Stimulated activated CD4-positive, alpha-beta T cell treated with anti-CD3 and anti-CD28 coated beads, TNF-alpha, amount 100 ng/mL, for 48 hours (primary cell): ENCODE measurements at regions not wholly inside any gene's neighbourhood (a gene's known extent, or its start where the extent isn't known, plus 50 kb on each side); places are given as distances from the start of the nearest gene placed in this dataset.

ENCODE experiments used
- DNase-seq, 3 donors: peaks; one replicate each; pipeline ENCODE4 v3.0.0-alpha.2; 2020; ENCODE audit warnings: low read depth in 3 of 3

- no peak for DNase-seq
Measured at GRCh38 chr12:46451276-46452021, 78.9 kb upstream of the SLC38A2 start.

- no peak for DNase-seq
Measured at GRCh38 chr12:46450279-46450748, 77.7 kb upstream of the SLC38A2 start.

- DNase-seq: no peak
Measured at GRCh38 chr12:46449856-46450255, 77.3 kb upstream of the SLC38A2 start.

DNA sequence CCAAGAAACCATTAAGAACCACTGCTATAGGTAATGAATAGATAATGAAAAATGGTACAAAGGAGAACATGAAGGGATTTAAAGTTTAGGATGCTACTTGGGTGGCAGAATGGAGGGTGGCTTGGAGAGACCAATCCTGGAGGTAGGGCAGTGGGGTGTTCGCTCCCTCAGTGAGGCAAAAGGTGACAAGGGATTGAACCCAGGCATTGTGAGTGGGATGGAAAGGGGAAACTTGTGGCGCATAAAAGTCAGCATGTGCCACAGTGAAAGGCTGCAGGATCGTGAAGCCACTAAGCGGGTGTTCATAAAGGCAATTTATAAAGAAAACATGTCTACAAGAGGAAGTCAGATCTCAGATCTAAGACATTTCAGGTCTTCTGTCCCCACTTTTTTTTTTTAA is 76.7 kb upstream of the SLC38A2 start:
- DNase-seq: no peak

GRCh38 chr12:46446645-46447044 is 74.1 kb upstream of the SLC38A2 start:
- DNase-seq: no peak

DNA sequence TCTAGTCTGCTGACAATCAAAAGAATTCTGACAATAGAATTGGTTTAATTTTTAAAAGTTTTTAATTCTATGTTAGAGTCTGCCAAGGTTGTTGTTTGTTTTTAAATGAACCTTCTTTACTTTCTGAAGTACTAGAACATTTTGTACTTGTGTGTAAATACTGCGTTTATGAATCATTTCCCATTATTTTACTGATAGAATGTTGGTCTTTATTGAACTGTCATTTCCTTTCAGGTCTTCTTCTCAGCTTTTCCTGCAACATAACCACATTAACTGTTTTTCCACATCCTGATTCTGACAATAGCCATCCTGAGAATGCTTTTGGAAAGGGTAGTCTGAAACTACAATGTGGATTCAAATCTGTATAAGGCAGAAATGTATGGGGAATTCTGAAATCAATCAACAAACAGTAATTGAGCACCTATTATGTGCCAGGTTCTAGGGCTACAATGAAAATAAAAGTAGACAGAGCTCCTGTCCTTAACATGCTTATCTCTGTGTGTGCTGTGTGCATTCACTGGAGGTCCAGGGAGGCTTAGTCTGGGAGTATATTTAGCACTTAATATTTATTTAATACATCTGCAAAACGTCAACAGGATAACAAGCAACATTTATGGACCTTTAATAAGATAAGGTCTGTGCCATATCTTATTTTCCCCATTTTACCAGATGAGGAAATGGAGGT is 73.1 kb upstream of the SLC38A2 start:
- DNase-seq: no peak

- DNase-seq: no peak
Measured at GRCh38 chr12:46445093-46445492, 72.5 kb upstream of the SLC38A2 start.

- no peak for DNase-seq
Measured at GRCh38 chr12:46443594-46444263, 71.2 kb upstream of the SLC38A2 start.

GRCh38 chr12:46442738-46443137 is 70.2 kb upstream of the SLC38A2 start:
- DNase-seq: no peak

- DNase-seq: no peak
Measured at GRCh38 chr12:46442239-46442638, 69.7 kb upstream of the SLC38A2 start.

DNA sequence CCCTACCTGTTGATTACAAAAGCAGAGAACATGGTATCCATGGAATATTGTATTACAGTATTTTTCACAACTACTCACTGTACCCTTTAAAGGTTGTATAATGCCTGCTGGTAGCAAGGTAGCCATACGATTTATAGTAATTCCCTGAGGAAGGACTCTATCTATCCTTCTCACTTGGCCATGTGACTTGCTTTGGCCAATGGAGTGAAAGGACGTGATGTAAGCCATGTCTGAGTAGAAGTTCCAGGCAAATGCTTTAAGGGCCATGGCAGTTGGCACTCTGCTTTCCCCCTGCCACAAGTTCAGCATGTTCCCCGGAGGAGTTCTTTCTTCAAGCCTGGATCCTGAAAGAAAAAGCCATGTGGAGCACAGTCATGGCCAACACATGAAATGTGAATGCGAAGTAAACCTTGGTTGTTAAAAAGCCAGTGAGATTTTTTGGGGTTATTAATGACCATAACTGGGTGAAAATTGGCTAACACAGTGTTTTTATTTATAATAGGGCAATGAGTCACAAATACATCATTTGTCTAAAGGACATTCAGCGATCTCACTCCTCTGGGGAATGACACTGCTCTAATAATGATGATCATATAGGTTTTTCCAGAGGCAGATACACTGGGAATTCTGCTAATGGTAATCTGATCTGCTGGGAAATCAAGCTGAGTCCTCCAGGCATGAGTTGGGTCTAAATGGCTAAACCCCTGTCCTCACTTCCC is 67.4 kb upstream of the SLC38A2 start:
- DNase-seq: no peak

GRCh38 chr12:46438719-46439319 is 66.2 kb upstream of the SLC38A2 start:
- DNase-seq: no peak

DNA sequence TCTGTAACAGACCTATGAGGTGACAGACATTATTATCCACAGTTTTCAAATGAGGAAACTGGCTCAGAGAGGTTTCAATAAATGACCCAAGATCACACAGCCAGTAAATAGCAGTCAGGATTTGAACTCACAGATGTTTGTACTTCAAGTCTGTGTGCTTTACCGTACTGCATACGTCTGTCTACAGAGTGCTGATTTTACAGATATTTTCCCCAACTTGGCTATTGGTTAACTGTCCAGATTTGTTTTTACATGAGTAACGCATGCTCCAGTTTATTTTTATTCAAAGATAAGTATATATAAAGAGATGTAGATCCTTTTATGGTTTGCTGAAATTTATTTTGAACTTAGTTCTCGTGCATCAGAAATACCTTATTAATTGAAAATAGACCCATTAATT is 65.7 kb upstream of the SLC38A2 start:
- DNase-seq: no peak

GRCh38 chr12:46437469-46437868 is 64.9 kb upstream of the SLC38A2 start:
- no peak for DNase-seq

GRCh38 chr12:46436747-46437146 is 64.2 kb upstream of the SLC38A2 start:
- no peak for DNase-seq

GRCh38 chr12:46435625-46436024 is 63.1 kb upstream of the SLC38A2 start:
- no peak for DNase-seq

DNA sequence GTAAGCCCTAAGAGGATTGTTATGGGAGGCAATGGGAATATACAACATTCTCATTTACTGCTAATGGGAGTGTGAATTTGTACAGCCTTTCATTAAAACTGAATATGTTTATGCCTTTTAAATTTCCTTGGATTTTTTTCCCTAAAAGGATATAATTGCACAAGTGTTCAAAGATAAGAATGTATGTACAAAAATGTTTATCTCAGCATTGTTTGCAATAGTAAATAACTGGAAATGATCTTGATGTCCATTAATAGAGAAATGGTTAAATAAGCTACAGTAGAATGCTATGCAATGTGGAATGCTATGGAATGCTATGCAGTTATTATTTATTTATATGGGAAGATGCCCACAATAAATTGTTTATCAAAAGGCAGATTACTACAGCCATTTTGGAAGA is 62.5 kb upstream of the SLC38A2 start:
- no peak for DNase-seq

GRCh38 chr12:46433829-46434228 is 61.3 kb upstream of the SLC38A2 start:
- DNase-seq: no peak

- DNase-seq: no peak
Measured at GRCh38 chr12:46432325-46432724, 59.8 kb upstream of the SLC38A2 start.

GRCh38 chr12:46430340-46430948 is 57.9 kb upstream of the SLC38A2 start:
- DNase-seq: no peak
